ENCODE measurements at regions not wholly inside any gene's neighbourhood (a gene's known extent, or its start where the extent isn't known, plus 50 kb on each side); places are given as distances from the start of the nearest gene placed in this dataset.
"Not testable (repeated sequence)": the region's sequence is repeated elsewhere in the genome, so short reads cannot be mapped to it uniquely, and the experiment has no call there.

GRCh38 chr3:22392859-22393258 is 641.8 kb upstream of the ZNF385D start:
- CTCF ChIA-PET = no interaction called here
- no peaks in the 10 kb centered on the region for H3K27me3 ChIP-seq (ENCODE audit: control insufficient read depth, insufficient read depth, low read length)

DNA sequence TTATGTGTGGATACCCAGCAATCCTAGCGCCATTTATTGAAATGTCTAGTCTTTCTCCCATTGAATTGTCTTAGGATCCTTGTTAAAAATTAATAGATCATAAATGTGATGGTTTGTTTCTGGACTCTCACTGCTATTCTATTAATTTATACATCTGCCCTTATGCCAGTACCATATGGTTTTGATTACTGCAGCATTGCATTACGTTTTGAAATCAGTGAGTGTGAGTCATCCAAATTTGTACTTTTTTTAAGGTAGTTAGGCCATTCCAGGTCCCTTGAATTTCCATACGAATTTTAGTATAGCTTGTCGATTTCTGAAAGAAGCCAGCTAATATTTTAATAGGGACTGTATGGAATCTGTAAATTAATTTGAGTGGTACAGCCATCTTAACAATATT is 648.6 kb upstream of the ZNF385D start:
- Histone ChIP-seq H3K36me3 (ENCODE audit: control insufficient read depth, insufficient read depth, low read length) (no peaks in the 10 kb centered on the region), H3K27me3 (ENCODE audit: control insufficient read depth, insufficient read depth, low read length) (no peaks in the 10 kb centered on the region), H3K4me3 (ENCODE audit: low read depth, low read length) (no peak overlapping the region)
- ChIA-PET POLR2A (no interaction called here), CTCF (no interaction called here)
- TF ChIP-seq, protein P1, sequence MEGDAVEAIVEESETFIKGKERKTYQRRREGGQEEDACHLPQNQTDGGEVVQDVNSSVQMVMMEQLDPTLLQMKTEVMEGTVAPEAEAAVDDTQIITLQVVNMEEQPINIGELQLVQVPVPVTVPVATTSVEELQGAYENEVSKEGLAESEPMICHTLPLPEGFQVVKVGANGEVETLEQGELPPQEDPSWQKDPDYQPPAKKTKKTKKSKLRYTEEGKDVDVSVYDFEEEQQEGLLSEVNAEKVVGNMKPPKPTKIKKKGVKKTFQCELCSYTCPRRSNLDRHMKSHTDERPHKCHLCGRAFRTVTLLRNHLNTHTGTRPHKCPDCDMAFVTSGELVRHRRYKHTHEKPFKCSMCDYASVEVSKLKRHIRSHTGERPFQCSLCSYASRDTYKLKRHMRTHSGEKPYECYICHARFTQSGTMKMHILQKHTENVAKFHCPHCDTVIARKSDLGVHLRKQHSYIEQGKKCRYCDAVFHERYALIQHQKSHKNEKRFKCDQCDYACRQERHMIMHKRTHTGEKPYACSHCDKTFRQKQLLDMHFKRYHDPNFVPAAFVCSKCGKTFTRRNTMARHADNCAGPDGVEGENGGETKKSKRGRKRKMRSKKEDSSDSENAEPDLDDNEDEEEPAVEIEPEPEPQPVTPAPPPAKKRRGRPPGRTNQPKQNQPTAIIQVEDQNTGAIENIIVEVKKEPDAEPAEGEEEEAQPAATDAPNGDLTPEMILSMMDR (IDR thresholded peaks at IDR 0.05; ENCODE audit: insufficient read depth, low read depth, low read length) = no peak
- no peak for DNase-seq (ENCODE audit: low read depth)

More at GRCh38 chr3:22392859-22393258, 641.8 kb upstream of the ZNF385D start:
- Histone ChIP-seq H3K4me3 (ENCODE audit: low read depth, low read length) (no peak overlapping the region), H3K36me3 (ENCODE audit: control insufficient read depth, insufficient read depth, low read length) (no peaks in the 10 kb centered on the region)
- POLR2A ChIA-PET = no interaction called here
- TF ChIP-seq, protein P1 (IDR thresholded peaks at IDR 0.05; ENCODE audit: insufficient read depth, low read depth, low read length) = no peak
- no peak for DNase-seq (ENCODE audit: low read depth)

DNA sequence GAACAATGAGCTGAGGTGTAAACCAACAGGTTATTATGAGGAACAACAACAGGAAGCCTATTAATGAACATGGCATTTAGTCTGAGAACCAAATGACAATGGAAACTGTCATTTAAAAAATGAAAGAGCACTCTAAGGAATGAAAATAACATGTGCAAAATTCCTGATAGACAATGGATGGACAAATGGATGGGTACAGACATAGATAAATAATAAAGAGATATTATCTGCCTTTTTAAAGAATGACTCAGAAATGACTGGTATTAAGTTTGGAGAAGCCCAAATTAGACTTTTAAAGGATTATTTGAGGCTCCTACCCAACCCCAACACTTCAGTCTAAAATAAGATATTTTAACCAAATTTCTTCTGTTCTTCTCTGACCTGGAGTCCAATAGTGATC is 650.5 kb upstream of the ZNF385D start:
- no peaks in the 10 kb centered on the region for H3K36me3 ChIP-seq (ENCODE audit: control insufficient read depth, insufficient read depth, low read length)

GRCh38 chr3:22414239-22414638 is 663.2 kb upstream of the ZNF385D start:
- TF ChIP-seq, protein P1 (IDR thresholded peaks at IDR 0.05; ENCODE audit: insufficient read depth, low read depth, low read length) = no peak
- CTCF ChIA-PET = interaction anchor here (0.9 kb wide), 1 partner anchor 20 kb away, joined by 5 read pairs; no protein-coding TSS in a partner anchor
- DNase-seq (ENCODE audit: low read depth) = no peak
- POLR2A ChIA-PET = no interaction called here
- H3K36me3 ChIP-seq (ENCODE audit: control insufficient read depth, insufficient read depth, low read length) = no peaks in the 10 kb centered on the region
- H3K27me3 ChIP-seq (ENCODE audit: control insufficient read depth, insufficient read depth, low read length) = no peaks in the 10 kb centered on the region
- H3K4me3 ChIP-seq (ENCODE audit: low read depth, low read length) = no peak overlapping the region

More for the DNA sequence above, 650.5 kb upstream of the ZNF385D start:
- TF ChIP-seq, protein P1 (IDR thresholded peaks at IDR 0.05; ENCODE audit: insufficient read depth, low read depth, low read length) = no peak
- ChIA-PET POLR2A (no interaction called here), CTCF (no interaction called here)
- Histone ChIP-seq H3K4me3 (ENCODE audit: low read depth, low read length) (no peak overlapping the region), H3K27me3 (ENCODE audit: control insufficient read depth, insufficient read depth, low read length) (no peaks in the 10 kb centered on the region)
- DNase-seq (ENCODE audit: low read depth) = no peak

GRCh38 chr3:22416838-22417446 is 665.9 kb upstream of the ZNF385D start:
- H3K27me3 ChIP-seq (ENCODE audit: control insufficient read depth, insufficient read depth, low read length); H3K36me3 ChIP-seq (ENCODE audit: control insufficient read depth, insufficient read depth, low read length); DNase-seq (ENCODE audit: low read depth); POLR2A ChIA-PET; H3K4me3 ChIP-seq (ENCODE audit: low read depth, low read length); CTCF ChIA-PET: not testable (repeated sequence)

DNA sequence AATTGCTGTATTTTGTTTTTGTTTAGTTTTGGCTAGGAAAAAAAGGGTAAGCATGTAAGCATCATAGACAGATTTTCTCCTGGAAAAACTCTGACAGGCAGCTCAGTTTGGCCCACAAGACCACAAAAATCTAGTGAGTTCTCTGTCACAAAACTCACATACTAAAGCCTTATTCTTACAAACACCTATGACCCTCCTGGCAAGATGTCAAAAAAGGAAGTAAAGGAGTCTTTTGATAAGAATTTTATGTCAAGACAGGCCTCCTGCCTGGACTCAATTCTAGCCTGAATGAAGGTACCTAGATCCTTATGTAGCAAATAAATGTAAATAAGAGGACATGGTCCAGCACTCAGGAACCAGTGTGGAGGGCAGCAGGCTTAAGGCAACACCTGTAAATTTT is 668.3 kb upstream of the ZNF385D start:
- Histone ChIP-seq H3K4me3 (ENCODE audit: low read depth, low read length) (no peak overlapping the region), H3K27me3 (ENCODE audit: control insufficient read depth, insufficient read depth, low read length) (no peaks in the 10 kb centered on the region), H3K36me3 (ENCODE audit: control insufficient read depth, insufficient read depth, low read length) (no peaks in the 10 kb centered on the region)
- TF ChIP-seq, protein P1 (IDR thresholded peaks at IDR 0.05; ENCODE audit: insufficient read depth, low read depth, low read length) = no peak
- no peak for DNase-seq (ENCODE audit: low read depth)
- POLR2A ChIA-PET = no interaction called here
- CTCF ChIA-PET = no interaction called here

Measured in BJ (cell line).